Psoas muscle (tissue), 7 donors: ENCODE measurements at regions not wholly inside any gene's neighbourhood (a gene's known extent, or its start where the extent isn't known, plus 50 kb on each side); places are given as distances from the start of the nearest gene placed in this dataset.

Source experiments
- ATAC-seq, 4 donors: fragments of 200-7000 bp; cut with Tn5 transposase; one replicate each; pipeline ENCODE4 v1.9.1; 2020; ENCODE audit warnings: moderate library complexity in 3 of 4, mild to moderate bottlenecking in 2 of 4
- DNase-seq, 2 donors: peaks; one replicate each; pipeline ENCODE4 v3.0.0-alpha.2; 2020
- H3K27ac ChIP-seq: fragments of 200-600 bp; one replicate; pipeline ENCODE4 v1.8.0; 2022
- H3K27me3 ChIP-seq, 3 donors: fragments of 200-600 bp in 1 of 3; one replicate each; pipeline versions ENCODE4 v1.6.1 to v1.8.0; 2013 to 2022; ENCODE audit warnings: low read length in 2 of 3, mild to moderate bottlenecking in 2 of 3, moderate library complexity in 1 of 3; ENCODE audit not compliant: insufficient read depth in 3 of 3
- H3K36me3 ChIP-seq, 2 donors: fragments of 200-600 bp in 1 of 2; one replicate each; pipeline versions ENCODE4 v1.6.1 to v1.8.0; 2013 to 2022; ENCODE audit warnings: low read depth in 1 of 2, mild to moderate bottlenecking in 1 of 2, moderate library complexity in 1 of 2; ENCODE audit not compliant: insufficient read depth in 1 of 2
- H3K4me1 ChIP-seq: fragments of 200-600 bp; one replicate; pipeline ENCODE4 v1.8.0; 2022
- H3K4me3 ChIP-seq: fragments of 200-600 bp; one replicate; pipeline ENCODE4 v1.8.0; 2022; ENCODE audit warnings: mild to moderate bottlenecking
- H3K9me3 ChIP-seq: fragments of 200-600 bp; one replicate; pipeline ENCODE4 v1.8.0; 2022
- WGBS, 3 donors: extraction: QIAGEN DNeasy Blood & Tissue Kit; methylation state at CpG; one replicate each; pipeline versions ENCODE4 v1.1.6 to v1.1.7; 2013; 5-methylcytosine and 5-hydroxymethylcytosine counted together
- intact Hi-C, 2 donors: fragments of 100-400 bp; cut with DNase I; formaldehyde crosslinking; loops; one replicate each; pipeline versions ENCODE4 v1.11.0 to v1.14.2; 2022
- TF ChIP-seq, protein P1 (sequence below): fragments of 200-600 bp; IDR thresholded peaks from one replicate; pipeline ENCODE4 v1.8.0; 2022; ENCODE audit warnings: antibody characterized with exemption
- donor health status: healthy with polysubstance abuse.
- donor health status: DM: no; HTN: no; CAD: no; lungs with moderate emphysema.
- donor health status: Bipolar disorder and iron deficiency.
- donor health status: healthy.
- donor health status: DM: yes; HTN: yes; CAD: no.
- donor health status: DM: no; HTN: no; CAD: no.
- donor health status: DM: yes; HTN: yes; CAD: no.

- Histone ChIP-seq H3K9me3 (no peaks in the 10 kb centered on the region), H3K27ac (no peak overlapping the region), H3K4me3 (no peak overlapping the region), H3K27me3 (peaks cover 0 to 12% (median 2%) of the 10 kb centered on the region in 3 donors), H3K4me1 (no peaks in the 10 kb centered on the region), H3K36me3 (no peaks in the 10 kb centered on the region)
- no peak for ATAC-seq
- intact Hi-C loops = no loop called here
- TF ChIP-seq, protein P1, sequence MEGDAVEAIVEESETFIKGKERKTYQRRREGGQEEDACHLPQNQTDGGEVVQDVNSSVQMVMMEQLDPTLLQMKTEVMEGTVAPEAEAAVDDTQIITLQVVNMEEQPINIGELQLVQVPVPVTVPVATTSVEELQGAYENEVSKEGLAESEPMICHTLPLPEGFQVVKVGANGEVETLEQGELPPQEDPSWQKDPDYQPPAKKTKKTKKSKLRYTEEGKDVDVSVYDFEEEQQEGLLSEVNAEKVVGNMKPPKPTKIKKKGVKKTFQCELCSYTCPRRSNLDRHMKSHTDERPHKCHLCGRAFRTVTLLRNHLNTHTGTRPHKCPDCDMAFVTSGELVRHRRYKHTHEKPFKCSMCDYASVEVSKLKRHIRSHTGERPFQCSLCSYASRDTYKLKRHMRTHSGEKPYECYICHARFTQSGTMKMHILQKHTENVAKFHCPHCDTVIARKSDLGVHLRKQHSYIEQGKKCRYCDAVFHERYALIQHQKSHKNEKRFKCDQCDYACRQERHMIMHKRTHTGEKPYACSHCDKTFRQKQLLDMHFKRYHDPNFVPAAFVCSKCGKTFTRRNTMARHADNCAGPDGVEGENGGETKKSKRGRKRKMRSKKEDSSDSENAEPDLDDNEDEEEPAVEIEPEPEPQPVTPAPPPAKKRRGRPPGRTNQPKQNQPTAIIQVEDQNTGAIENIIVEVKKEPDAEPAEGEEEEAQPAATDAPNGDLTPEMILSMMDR = no peak
- no peak for DNase-seq
- 32 to 42% (median 42%) methylated on average over 17 to 19 of the region's 19 CpGs for WGBS, 3 donors
Measured at GRCh38 chr2:109062859-109063700, 65.9 kb upstream of the SH3RF3 start.

GRCh38 chr2:109062145-109062858 is 66.7 kb upstream of the SH3RF3 start:
- H3K36me3 ChIP-seq = no peaks in the 10 kb centered on the region
- no peak for DNase-seq
- H3K27me3 ChIP-seq = peaks cover 0 to 12% (median 2%) of the 10 kb centered on the region in 3 donors
- H3K4me3 ChIP-seq = no peak overlapping the region
- intact Hi-C loops = no loop called here
- no peak overlapping the region for H3K27ac ChIP-seq
- no peaks in the 10 kb centered on the region for H3K4me1 ChIP-seq
- WGBS, 3 donors = 67 to 79% (median 77%) methylated on average over 7 of the region's 7 CpGs
- TF ChIP-seq, protein P1 = no peak
- ATAC-seq = no peak
- H3K9me3 ChIP-seq = no peaks in the 10 kb centered on the region

DNA sequence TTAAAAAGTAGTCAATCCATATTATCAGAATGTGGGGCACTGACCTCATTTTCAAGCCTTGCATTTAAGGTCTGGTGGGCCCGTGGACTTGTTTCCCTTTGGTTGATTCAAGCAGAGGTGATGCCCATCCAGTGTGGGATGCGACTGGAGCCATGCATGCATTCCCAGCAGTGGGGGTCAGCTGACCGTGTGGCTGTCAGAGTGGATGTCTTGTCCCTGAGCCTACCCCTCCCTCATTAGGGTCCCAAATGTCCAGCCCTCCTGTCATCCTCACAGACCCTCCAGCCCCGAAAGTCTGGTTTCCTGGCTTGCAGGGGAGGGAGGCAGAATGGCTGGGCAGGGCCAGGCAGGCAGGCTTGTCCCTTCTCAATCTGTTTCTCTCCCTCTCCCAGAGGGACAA is 67.3 kb upstream of the SH3RF3 start:
- intact Hi-C loops = no loop called here
- TF ChIP-seq, protein P1 = no peak
- no peaks in the 10 kb centered on the region for H3K4me1 ChIP-seq
- H3K9me3 ChIP-seq = no peaks in the 10 kb centered on the region
- peaks cover 0 to 12% (median 2%) of the 10 kb centered on the region in 3 donors for H3K27me3 ChIP-seq
- H3K36me3 ChIP-seq = no peaks in the 10 kb centered on the region
- no peak overlapping the region for H3K4me3 ChIP-seq
- ATAC-seq (no peak), DNase-seq (no peak)
- WGBS, 3 donors = 80 to 89% (median 83%) methylated on average over 4 of the region's 4 CpGs
- no peak overlapping the region for H3K27ac ChIP-seq

- no peak for DNase-seq
- Histone ChIP-seq H3K27me3 (peaks cover 0 to 12% (median 2%) of the 10 kb centered on the region in 3 donors), H3K4me1 (no peaks in the 10 kb centered on the region), H3K9me3 (no peaks in the 10 kb centered on the region), H3K36me3 (no peaks in the 10 kb centered on the region), H3K27ac (no peak overlapping the region), H3K4me3 (no peak overlapping the region)
- TF ChIP-seq, protein P1 = no peak
- no peak for ATAC-seq
- 76 to 93% (median 92%) methylated on average over 3 of the region's 3 CpGs for WGBS, 3 donors
- intact Hi-C loops = no loop called here
Measured at GRCh38 chr2:109060496-109060895, 68.5 kb upstream of the SH3RF3 start.
